Fibroblast of pulmonary artery (primary cell): ENCODE measurements at regions not wholly inside any gene's neighbourhood (a gene's known extent, or its start where the extent isn't known, plus 50 kb on each side); places are given as distances from the start of the nearest gene placed in this dataset.
A peak's percentile ranks its signal among the peaks of the same experiment; 100 is the strongest.

Experiments used
- DNase-seq: peaks from one replicate; pipeline ENCODE4 v3.0.0-alpha.2; 2010; ENCODE audit warnings: low read depth
- H3K4me3 ChIP-seq: replicated peaks from 2 replicates; pipeline ENCODE4 v1.5.1; 2011; ENCODE audit warnings: low read depth, mild to moderate bottlenecking, control low read depth, low read length, moderate library complexity
- CTCF ChIP-seq: IDR thresholded peaks from 2 replicates; pipeline ENCODE4 v1.5.1; 2011; ENCODE audit warnings: mild to moderate bottlenecking, control low read depth, low read length, inconsistent platforms; ENCODE audit errors: missing control alignments

DNA sequence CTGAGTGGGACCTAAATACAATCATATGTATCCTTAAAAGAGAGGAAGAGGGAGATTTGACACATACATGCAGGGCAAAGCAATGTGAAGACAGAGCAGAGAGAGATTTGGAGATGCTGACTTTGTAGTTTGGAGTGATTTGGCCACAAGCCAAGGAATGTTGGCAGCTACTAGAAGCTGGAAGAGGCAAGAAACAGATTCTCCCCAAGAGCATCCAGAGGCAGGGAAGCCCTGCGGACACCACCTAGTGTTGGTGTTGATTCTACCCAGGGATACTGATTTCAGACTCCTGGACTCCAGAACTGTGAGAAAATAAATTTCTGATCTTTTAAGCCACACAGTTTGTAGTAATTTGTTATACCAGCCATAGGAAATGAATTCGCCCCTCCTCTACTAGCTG, 64.9 kb upstream of the OSMR start:
- peak; percentile 91 for DNase-seq
- TF ChIP-seq CTCF, result peak; percentile 54
- H3K4me3 ChIP-seq, result no peak overlapping the region

DNA sequence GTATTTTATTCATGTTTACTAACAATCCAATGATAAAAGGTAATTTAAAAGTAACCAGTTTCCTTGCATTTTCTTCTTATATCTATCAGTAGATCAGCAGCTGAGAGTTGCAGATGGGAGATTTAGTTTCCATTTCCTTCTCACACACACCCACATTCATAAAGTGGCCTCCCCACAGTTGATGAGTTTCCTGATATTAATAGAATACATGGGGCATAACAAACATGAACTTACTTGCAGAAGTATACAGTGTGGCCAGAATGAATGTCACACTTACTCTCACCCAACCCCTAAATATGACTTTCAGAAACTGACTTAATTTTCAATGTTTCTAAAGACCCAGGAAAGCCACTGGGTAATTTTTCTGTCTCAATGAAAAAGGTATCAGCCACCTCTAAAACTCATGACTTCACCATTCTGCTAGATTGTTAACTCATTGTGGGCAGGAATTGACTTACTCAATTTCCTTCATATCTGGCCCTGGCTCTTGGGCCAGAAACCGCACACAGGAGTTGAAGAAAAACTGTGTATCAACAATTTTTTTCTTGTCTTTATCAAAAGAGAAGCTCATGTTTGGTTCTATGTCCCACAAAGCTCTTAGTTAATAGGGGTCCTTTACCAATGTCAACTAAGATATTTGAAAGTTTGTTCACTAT, 63.5 kb upstream of the OSMR start:
- DNase-seq, result no peak
- TF ChIP-seq CTCF, result no peak
- no peak overlapping the region for H3K4me3 ChIP-seq

GRCh38 chr5:38783011-38783561, 62.7 kb upstream of the OSMR start:
- peak; percentile 93 for DNase-seq
- TF ChIP-seq CTCF, result no peak
- no peak overlapping the region for H3K4me3 ChIP-seq

- TF ChIP-seq CTCF, result no peak
- no peak overlapping the region for H3K4me3 ChIP-seq
- DNase-seq, result no peak
These were observed 56.7 kb upstream of the OSMR start for GRCh38 chr5:38789134-38789533.

DNA sequence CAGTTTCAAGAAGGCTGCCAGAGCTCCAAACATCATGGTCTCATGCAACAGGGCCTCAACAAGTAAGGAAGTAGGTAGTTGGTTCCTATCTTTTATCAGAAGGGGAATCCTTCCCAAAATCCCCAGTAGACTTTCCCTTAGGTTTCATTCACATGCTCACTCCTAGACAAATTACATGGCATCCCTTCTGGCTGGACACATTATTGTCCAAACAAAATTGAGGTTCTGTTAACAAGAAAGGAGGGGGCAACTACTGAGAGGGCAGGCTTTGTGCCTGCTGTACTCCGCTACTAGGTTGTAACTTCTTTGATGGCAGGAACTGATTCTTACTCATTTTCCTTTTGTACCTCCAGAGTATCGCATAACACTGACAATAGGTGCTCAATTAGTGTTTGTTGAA, 56.0 kb upstream of the OSMR start:
- no peak for TF ChIP-seq CTCF
- no peak for DNase-seq
- no peak overlapping the region for H3K4me3 ChIP-seq

GRCh38 chr5:38790268-38790667, 55.5 kb upstream of the OSMR start:
- no peak for DNase-seq
- no peak for TF ChIP-seq CTCF
- H3K4me3 ChIP-seq, result no peak overlapping the region

GRCh38 chr5:38790891-38791290, 54.9 kb upstream of the OSMR start:
- no peak overlapping the region for H3K4me3 ChIP-seq
- DNase-seq, result no peak

More at GRCh38 chr5:38790891-38791290, 54.9 kb upstream of the OSMR start:
- no peak for TF ChIP-seq CTCF
